LNCaP clone FGC (cell line): ENCODE measurements at regions not wholly inside any gene's neighbourhood (a gene's known extent, or its start where the extent isn't known, plus 50 kb on each side); places are given as distances from the start of the nearest gene placed in this dataset.

Source experiments
- DNase-seq: peaks from one replicate; pipeline ENCODE4 v3.0.0-alpha.2; 2011; ENCODE audit warnings: low read depth
- H3K4me3 ChIP-seq: 2 replicates; pipeline ENCODE4 v1.5.1; 2011; ENCODE audit warnings: mild to moderate bottlenecking, low read depth, low read length, control low read depth
- CTCF ChIP-seq: IDR thresholded peaks from 2 replicates; pipeline ENCODE4 v1.5.1; 2012; ENCODE audit warnings: mild to moderate bottlenecking; ENCODE audit not compliant: control insufficient read depth, insufficient read depth; ENCODE audit errors: extremely low read depth

DNA sequence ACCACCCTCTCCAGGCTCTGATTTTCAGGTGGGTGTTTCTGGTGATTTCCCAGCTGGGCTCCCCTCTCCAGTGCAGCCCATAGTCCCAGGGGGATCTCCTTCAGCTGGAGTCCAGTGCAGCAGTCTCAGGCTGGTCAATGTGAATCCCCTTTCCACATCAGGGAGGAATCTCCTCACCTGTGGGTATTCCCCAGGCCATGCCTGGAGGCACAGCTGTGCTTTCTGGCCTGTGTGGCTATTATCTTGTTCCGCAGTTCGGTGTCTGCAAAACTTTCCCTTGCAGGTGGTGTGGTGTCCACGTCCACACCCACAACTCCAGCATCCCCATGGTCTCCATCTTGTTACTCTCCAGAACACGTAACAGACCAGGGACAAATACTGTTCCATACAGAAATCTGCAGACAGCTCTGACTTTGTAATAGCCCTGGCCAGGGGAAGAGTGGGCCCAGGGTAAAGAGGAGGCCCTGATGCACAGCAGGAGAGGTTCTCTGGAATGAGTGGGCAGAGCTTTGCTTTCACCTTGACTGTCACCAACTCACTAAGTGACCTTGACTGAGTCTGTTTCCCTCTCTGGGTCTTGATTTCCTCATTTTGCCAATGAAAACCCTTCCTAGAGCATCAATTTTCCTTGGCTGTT, 183.2 kb downstream of the CSNK2A3 start:
- DNase-seq = no peak
- TF ChIP-seq CTCF = no peak
- H3K4me3 ChIP-seq = no peak overlapping the region

GRCh38 chr11:11167806-11168205, 185.2 kb downstream of the CSNK2A3 start:
- no peak for TF ChIP-seq CTCF
- no peak for DNase-seq
- H3K4me3 ChIP-seq = no peak overlapping the region

DNA sequence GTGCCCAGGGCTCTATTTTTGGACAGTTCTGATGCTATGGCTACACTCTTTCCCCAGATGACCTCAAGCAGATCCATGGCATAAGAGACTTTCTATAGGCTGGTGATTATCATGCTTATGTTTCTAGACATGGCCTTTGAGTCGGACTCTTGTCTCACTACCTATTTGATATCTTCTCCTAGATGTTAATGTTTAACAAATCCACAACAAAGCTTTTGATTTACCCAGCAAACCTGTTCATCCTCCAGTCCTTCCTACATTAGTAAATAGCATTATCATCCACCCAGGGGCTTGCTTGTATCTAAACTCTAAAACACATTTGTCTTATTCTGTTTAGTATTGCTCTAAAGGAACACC, 188.7 kb downstream of the CSNK2A3 start:
- no peak for TF ChIP-seq CTCF
- H3K4me3 ChIP-seq = no peak overlapping the region
- DNase-seq = no peak

- no peak for TF ChIP-seq CTCF
- DNase-seq = no peak
- no peak overlapping the region for H3K4me3 ChIP-seq
Measured at GRCh38 chr11:11163669-11164333, 189.2 kb downstream of the CSNK2A3 start.

DNA sequence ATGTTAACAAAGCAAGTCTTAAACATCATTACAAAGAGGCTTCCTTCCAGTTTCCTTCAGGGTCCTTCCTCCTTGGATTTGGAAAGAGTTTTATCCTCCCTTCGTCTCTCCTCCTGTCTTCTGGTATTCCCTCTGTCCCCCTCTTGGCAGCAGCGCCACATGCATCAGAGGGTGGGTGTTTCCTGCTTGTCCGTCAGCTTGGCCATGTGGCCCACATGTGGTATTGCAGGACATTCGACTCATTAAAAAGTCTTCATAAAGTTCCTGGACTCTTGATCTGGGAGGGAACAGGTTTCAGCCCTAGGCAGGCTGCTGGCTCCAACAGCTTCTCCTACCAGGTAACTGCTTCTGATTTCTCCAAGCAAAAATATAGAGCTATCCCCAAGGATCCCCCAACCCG, 189.8 kb downstream of the CSNK2A3 start:
- 0 out of 2 replicates have a peak, but pooled peaks have one; percentile 10 for TF ChIP-seq CTCF
- no peak for DNase-seq
- H3K4me3 ChIP-seq = no peak overlapping the region

GRCh38 chr11:11157185-11157584, 195.9 kb downstream of the CSNK2A3 start:
- peak; percentile 54 for TF ChIP-seq CTCF
- DNase-seq = no peak
- H3K4me3 ChIP-seq = no peak overlapping the region

DNA sequence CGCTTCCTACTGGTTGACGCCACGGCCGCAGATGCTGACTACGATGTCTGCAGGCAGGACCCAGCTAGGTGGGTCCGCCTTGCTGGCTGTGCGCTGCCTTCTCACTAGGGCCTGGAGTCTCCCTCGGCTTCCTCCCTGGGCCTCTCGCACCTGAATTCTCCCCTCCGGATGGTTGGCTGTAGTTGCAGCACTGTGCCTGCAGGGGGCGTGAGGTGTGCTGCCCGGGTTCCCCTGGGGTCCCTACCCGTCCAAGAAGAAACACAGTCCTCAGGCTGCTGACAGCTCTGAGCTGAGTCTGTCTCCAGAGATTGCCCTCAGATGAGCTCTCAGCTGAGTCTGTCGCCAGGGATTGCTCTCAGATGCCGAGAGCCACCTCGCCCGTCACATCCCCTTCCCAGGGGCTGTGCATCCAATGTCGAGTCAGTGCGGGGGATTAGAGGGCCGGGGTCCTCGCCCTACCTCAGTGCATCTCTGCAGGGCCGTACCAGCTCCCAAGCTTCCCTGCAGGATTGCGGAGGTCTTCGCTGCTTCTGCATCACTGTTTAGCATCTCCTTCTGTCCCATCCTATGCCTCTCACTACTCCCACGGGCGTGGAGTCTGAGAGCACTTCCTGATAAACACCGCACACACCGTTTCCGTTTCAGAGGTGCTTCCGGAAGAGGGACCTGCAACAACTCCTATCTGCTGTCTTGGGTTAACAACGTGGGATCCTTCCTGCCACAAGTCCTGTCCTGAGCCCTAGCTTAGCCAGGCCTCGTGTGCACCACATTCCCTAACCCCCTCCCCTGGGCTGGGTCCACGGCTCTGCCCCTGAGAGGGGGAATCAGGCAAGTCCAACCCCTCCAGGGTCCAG, 196.9 kb downstream of the CSNK2A3 start:
- H3K4me3 ChIP-seq = no peak overlapping the region
- peak; percentile 34; the same call in 1 of the 2 replicates for TF ChIP-seq CTCF
- no peak for DNase-seq
